A549 (cell line): ENCODE measurements at regions not wholly inside any gene's neighbourhood (a gene's known extent, or its start where the extent isn't known, plus 50 kb on each side); places are given as distances from the start of the nearest gene placed in this dataset.
A peak's percentile ranks its signal among the peaks of the same experiment; 100 is the strongest.

Source experiments
- ATAC-seq, 2 experiments: fragments of 200-7000 bp in 1 of 2; fragments of >200 bp in 1 of 2; cut with Nextera tagmentation in 1 of 2; cut with Tn5 transposase in 1 of 2; 3 replicates each; pipeline versions ENCODE4 v1.8.0 to v1.9.1; 2018 to 2020; ENCODE audit warnings: mild to moderate bottlenecking in 1 of 2, moderate library complexity in 1 of 2
- CTCF ChIA-PET: fragments of 300-600 bp; sonication (Branson Sonifier 250); formaldehyde crosslinking; extraction: SDS; loops from one replicate; lab custom pipeline; 2021; ENCODE audit warnings: antibody characterized with exemption, inconsistent platforms; lab: Yijun Ruan, JAX
- POLR2A ChIA-PET: fragments of 350-600 bp; formaldehyde crosslinking; extraction: SDS; loops from one replicate; lab custom pipeline; 2021; ENCODE audit warnings: antibody characterized with exemption, inconsistent platforms; lab: Yijun Ruan, JAX
- DNase-seq, 2 experiments: peaks; one replicate each; pipeline versions ENCODE4 v3.0.0 to v3.0.0-alpha.2; 2011 to 2016; ENCODE audit warnings: low read depth in 1 of 2, low spot score in 1 of 2
- FAIRE-seq: peaks from 2 replicates; lab custom pipeline; 2011; peaks lifted over from hg19 to GRCh38; lab: Jason Lieb, UNC
- H3K27ac ChIP-seq, 2 experiments: fragments of >200 bp; sonication (Bioruptor Twin); formaldehyde crosslinking; 3 replicates each; pipeline ENCODE4 v1.5.1; 2016 to 2017
- H3K4me1 ChIP-seq: fragments of >200 bp; sonication (Bioruptor Twin); formaldehyde crosslinking; 3 replicates; pipeline ENCODE4 v1.6.1; 2016
- H3K4me2 ChIP-seq: fragments of >200 bp; sonication (Bioruptor Twin); formaldehyde crosslinking; 3 replicates; pipeline ENCODE4 v1.6.1; 2016
- H3K4me3 ChIP-seq: fragments of >200 bp; sonication (Bioruptor Twin); formaldehyde crosslinking; 3 replicates; pipeline ENCODE4 v1.5.1; 2016
- H3K9me3 ChIP-seq: fragments of >200 bp; sonication (Bioruptor Twin); formaldehyde crosslinking; 3 replicates; pipeline ENCODE4 v1.6.1; 2016
- BHLHE40 ChIP-seq: IDR thresholded peaks from 2 replicates; pipeline ENCODE4 v1.6.1; 2012; ENCODE audit warnings: low read depth, low read length, inconsistent platforms
- CBX8 ChIP-seq: fragments of 200-600 bp; sonication (generic); IDR thresholded peaks from 2 replicates; pipeline ENCODE4 v1.6.1; 2016
- CEBPB ChIP-seq, 2 experiments: fragments of >200 bp in 1 of 2; sonication (Bioruptor Twin) in 1 of 2; formaldehyde crosslinking in 1 of 2; IDR thresholded peaks; 2 replicates each; pipeline ENCODE4 v1.6.1; 2012 to 2016
- CHD2 ChIP-seq: fragments of 150-350 bp; IDR thresholded peaks from 2 replicates; pipeline ENCODE4 v1.6.1; 2014; ENCODE audit warnings: low read length; ENCODE audit not compliant: partially characterized antibody
- CTCF ChIP-seq: fragments of >200 bp; sonication (Bioruptor Twin); formaldehyde crosslinking; IDR thresholded peaks from 3 replicates; pipeline ENCODE4 v1.5.1; 2016
- ESRRA ChIP-seq: fragments of 150-350 bp; IDR thresholded peaks from 2 replicates; pipeline ENCODE4 v1.6.1; 2014; ENCODE audit warnings: mild to moderate bottlenecking, low read length, borderline replicate concordance
- GATA3 ChIP-seq: IDR thresholded peaks from 2 replicates; pipeline ENCODE4 v1.6.1; 2012; ENCODE audit warnings: borderline replicate concordance
- HDAC2 ChIP-seq: fragments of 200-600 bp; sonication (generic); IDR thresholded peaks from 2 replicates; pipeline ENCODE4 v1.6.1; 2016
- HES2 ChIP-seq: fragments of >200 bp; sonication (Bioruptor Twin); formaldehyde crosslinking; IDR thresholded peaks from 2 replicates; pipeline ENCODE4 v1.6.1; 2016
- HEYL ChIP-seq: fragments of 250-450 bp; sonication (Bioruptor Pico); IDR thresholded peaks from 2 replicates; pipeline ENCODE4 v1.8.0; 2021; ENCODE audit warnings: mild to moderate bottlenecking, moderate library complexity
- HOXB13 ChIP-seq: fragments of 250-450 bp; sonication (Bioruptor Pico); IDR thresholded peaks from 2 replicates; pipeline ENCODE4 v1.5.0; 2020; ENCODE audit warnings: low read depth, mild to moderate bottlenecking, moderate library complexity
- HOXB5 ChIP-seq: fragments of 250-450 bp; sonication (Bioruptor Pico); IDR thresholded peaks from 2 replicates; pipeline ENCODE4 v1.5.0; 2020; ENCODE audit warnings: mild to moderate bottlenecking, moderate library complexity
- JUNB ChIP-seq: fragments of >200 bp; sonication (Bioruptor Twin); formaldehyde crosslinking; IDR thresholded peaks from 2 replicates; pipeline ENCODE4 v1.6.1; 2016
- MAFK ChIP-seq: fragments of 450-650 bp; IDR thresholded peaks from 2 replicates; pipeline ENCODE4 v1.6.1; 2014; ENCODE audit not compliant: partially characterized antibody
- MAX ChIP-seq: IDR thresholded peaks from 2 replicates; pipeline ENCODE4 v1.6.1; 2012
- NPAS2 ChIP-seq: fragments of 250-450 bp; sonication (Bioruptor Pico); IDR thresholded peaks from 2 replicates; pipeline ENCODE4 v1.8.0; 2022; ENCODE audit warnings: mild to moderate bottlenecking, moderate library complexity, borderline replicate concordance
- PBX3 ChIP-seq: IDR thresholded peaks from 2 replicates; pipeline ENCODE4 v1.6.1; 2012
- PHF8 ChIP-seq: fragments of 200-600 bp; sonication (generic); IDR thresholded peaks from 2 replicates; pipeline ENCODE4 v1.6.1; 2016; ENCODE audit warnings: low read depth, mild to moderate bottlenecking, antibody characterized with exemption, moderate library complexity, borderline replicate concordance
- REST ChIP-seq: fragments of 200-600 bp; sonication (generic); IDR thresholded peaks from 2 replicates; pipeline ENCODE4 v1.6.1; 2016; ENCODE audit warnings: antibody characterized with exemption, mild to moderate bottlenecking, moderate library complexity
- SMC3 ChIP-seq: fragments of >200 bp; sonication (Bioruptor Twin); formaldehyde crosslinking; IDR thresholded peaks from 3 replicates; pipeline ENCODE4 v1.6.1; 2018; ENCODE audit warnings: inconsistent platforms
- SREBF2 ChIP-seq: fragments of 450-650 bp; IDR thresholded peaks from 2 replicates; pipeline ENCODE4 v1.6.1; 2014; ENCODE audit warnings: mild to moderate bottlenecking, moderate library complexity
- USF2 ChIP-seq: fragments of 450-650 bp; IDR thresholded peaks from 2 replicates; pipeline ENCODE4 v1.6.1; 2014; ENCODE audit warnings: antibody characterized with exemption
- ZC3H11A ChIP-seq: fragments of 450-650 bp; IDR thresholded peaks from 2 replicates; pipeline ENCODE4 v1.6.1; 2014; ENCODE audit warnings: antibody characterized with exemption, mild to moderate bottlenecking
- ZFP36 ChIP-seq: fragments of 450-650 bp; IDR thresholded peaks from 2 replicates; pipeline ENCODE4 v1.6.1; 2014; ENCODE audit warnings: borderline replicate concordance; ENCODE audit not compliant: partially characterized antibody
- WGBS: methylation state at CpG from one replicate; pipeline ENCODE4 v1.1.6; 2017; ENCODE audit errors: missing lambda C conversion rate; 5-methylcytosine and 5-hydroxymethylcytosine counted together

- POLR2A ChIA-PET, result no interaction called here
- DNase-seq (peak in 1 of 2 experiments; percentile 60), ATAC-seq (peak; percentile 80 to 95), FAIRE-seq (no peak)
- WGBS, result 30% methylated on average over 3 of the region's 3 CpGs
- CTCF ChIA-PET, result no interaction called here
- 0 out of 6 replicates have a peak overlapping the region, but pooled peaks of 1 of the 2 experiments have one; percentile 3 for H3K27ac ChIP-seq
- H3K4me2 ChIP-seq, result peak overlapping the region; percentile 49
- H3K9me3 ChIP-seq, result no peaks in the 10 kb centered on the region
- H3K4me3 ChIP-seq, result no peak overlapping the region
- TF ChIP-seq PHF8 (no peak), CBX8 (no peak), HES2 (0 out of 2 replicates have a peak, but pooled peaks have one; percentile 10), CEBPB (IDR thresholded peaks at IDR 0.05) (peak in 1 of 2 experiments; percentile 41; a peak in 1 of 4 replicates), JUNB (peak; percentile 61; the same call in 1 of the 2 replicates)
- TF ChIP-seq, all 56 proteins: peak for 3
- H3K4me1 ChIP-seq, result peaks cover 9% of the 10 kb centered on the region; the same call in 1 of the 3 replicates
Observed at GRCh38 chr1:96865731-96866685, 144.4 kb downstream of the PTBP2 start.

- H3K27ac ChIP-seq, result no peak overlapping the region
- no peak overlapping the region for H3K4me3 ChIP-seq
- ChIA-PET POLR2A (no interaction called here), CTCF (no interaction called here)
- no peaks in the 10 kb centered on the region for H3K4me1 ChIP-seq
- H3K4me2 ChIP-seq, result no peak overlapping the region
- 0 out of 3 replicates have a peak, but pooled peaks cover 8% of the 10 kb centered on the region for H3K9me3 ChIP-seq
- TF ChIP-seq ZFP36, result no peak
- TF ChIP-seq HOXB13, result no peak
- no peak for TF ChIP-seq MAX
- no peak for TF ChIP-seq SREBF2
- TF ChIP-seq MAFK, result no peak
- TF ChIP-seq USF2, result no peak
- no peak for TF ChIP-seq NPAS2 (CRISPR knock-in tag)
- no peak for TF ChIP-seq REST
- WGBS, result 10% methylated on average over 2 of the region's 2 CpGs
- ATAC-seq (no peak), DNase-seq (no peak), FAIRE-seq (no peak)
Observed at GRCh38 chr1:96872757-96873156, 151.2 kb downstream of the PTBP2 start.

GRCh38 chr1:96878640-96879039 is 157.1 kb downstream of the PTBP2 start:
- 6% methylated on average over 1 of the region's 1 CpG for WGBS
- H3K9me3 ChIP-seq, result no peaks in the 10 kb centered on the region
- no peak overlapping the region for H3K27ac ChIP-seq
- POLR2A ChIA-PET, result no interaction called here
- no peak for FAIRE-seq
- no peak overlapping the region for H3K4me2 ChIP-seq
- DNase-seq, result no peak
- ATAC-seq, result no peak
- CTCF ChIA-PET, result no interaction called here
- no peaks in the 10 kb centered on the region for H3K4me1 ChIP-seq
- no peak overlapping the region for H3K4me3 ChIP-seq
- no peak for TF ChIP-seq SMC3
- no peak for TF ChIP-seq ESRRA
- TF ChIP-seq ZFP36, result no peak
- no peak for TF ChIP-seq SREBF2
- no peak for TF ChIP-seq HEYL (CRISPR knock-in tag)
- no peak for TF ChIP-seq ZC3H11A
- TF ChIP-seq HOXB5, result no peak
- no peak for TF ChIP-seq CEBPB (IDR thresholded peaks at IDR 0.05)
- TF ChIP-seq HOXB13, result no peak
- TF ChIP-seq CHD2, result no peak
- no peak for TF ChIP-seq BHLHE40
- TF ChIP-seq MAX, result no peak
- no peak for TF ChIP-seq HDAC2
- no peak for TF ChIP-seq JUNB
- TF ChIP-seq CTCF, result no peak
- no peak for TF ChIP-seq PBX3
- no peak for TF ChIP-seq GATA3
